GM23338 (cell line): ENCODE measurements at regions not wholly inside any gene's neighbourhood (a gene's known extent, or its start where the extent isn't known, plus 50 kb on each side); places are given as distances from the start of the nearest gene placed in this dataset.
A peak's percentile ranks its signal among the peaks of the same experiment; 100 is the strongest.

ENCODE experiments used
- ATAC-seq: fragments of 200-7000 bp; cut with Tn5 transposase; 3 replicates; pipeline ENCODE4 v1.9.1; 2020
- DNase-seq: peaks from one replicate; pipeline ENCODE4 v3.0.0-alpha.2; 2015; ENCODE audit warnings: low spot score
- H2AFZ ChIP-seq: fragments of 200-600 bp; sonication (generic); 2 replicates; pipeline ENCODE4 v1.8.0; 2016; ENCODE audit warnings: antibody characterized with exemption, mild to moderate bottlenecking, moderate library complexity
- H3F3A ChIP-seq: fragments of 200-600 bp; sonication (generic); replicated peaks from 2 replicates; pipeline ENCODE4 v1.8.0; 2017; ENCODE audit warnings: antibody characterized with exemption, mixed run types, low read depth
- H3K27ac ChIP-seq: fragments of 200-600 bp; sonication (generic); 2 replicates; pipeline ENCODE4 v1.6.1; 2016; ENCODE audit warnings: low read depth
- H3K27me3 ChIP-seq: fragments of 200-600 bp; sonication (generic); 2 replicates; pipeline ENCODE4 v1.8.0; 2016; ENCODE audit warnings: mild to moderate bottlenecking, mixed run types, moderate library complexity; ENCODE audit not compliant: insufficient read depth
- H3K36me3 ChIP-seq: fragments of 200-600 bp; sonication (generic); 2 replicates; pipeline ENCODE4 v1.8.0; 2016; ENCODE audit warnings: mild to moderate bottlenecking; ENCODE audit not compliant: insufficient read depth
- H3K4me1 ChIP-seq: fragments of 200-600 bp; sonication (generic); 2 replicates; pipeline ENCODE4 v1.8.0; 2016; ENCODE audit warnings: mild to moderate bottlenecking, moderate library complexity; ENCODE audit not compliant: insufficient read depth
- H3K4me2 ChIP-seq: fragments of 200-600 bp; sonication (generic); 2 replicates; pipeline ENCODE4 v1.7.1; 2017; ENCODE audit warnings: mixed run types
- H3K4me3 ChIP-seq: fragments of 200-600 bp; sonication (generic); 2 replicates; pipeline ENCODE4 v1.6.1; 2016; ENCODE audit warnings: mixed run types
- H3K79me2 ChIP-seq: fragments of 200-600 bp; sonication (generic); replicated peaks from 2 replicates; pipeline ENCODE4 v1.8.0; 2017; ENCODE audit warnings: mild to moderate bottlenecking; ENCODE audit not compliant: insufficient read depth
- H3K9me2 ChIP-seq: fragments of 200-600 bp; sonication (generic); 2 replicates; pipeline ENCODE4 v1.8.0; 2017; ENCODE audit not compliant: insufficient read depth
- H4K20me1 ChIP-seq: fragments of 200-600 bp; sonication (generic); replicated peaks from 2 replicates; pipeline ENCODE4 v1.8.0; 2017; ENCODE audit warnings: mild to moderate bottlenecking; ENCODE audit not compliant: insufficient read depth
- H3K27ac Mint-ChIP-seq: 2 replicates; pipeline ENCODE4 v1.8.0; 2020; ENCODE audit warnings: inconsistent platforms, mild to moderate bottlenecking, moderate library complexity, mixed read lengths
- H3K27me3 Mint-ChIP-seq: 3 replicates; pipeline ENCODE4 v1.8.0; 2022; ENCODE audit warnings: low read depth, mild to moderate bottlenecking, moderate library complexity, mixed read lengths, inconsistent platforms; ENCODE audit not compliant: insufficient read depth, poor library complexity
- H3K36me3 Mint-ChIP-seq: 3 replicates; pipeline ENCODE4 v1.8.0; 2021; ENCODE audit warnings: low read depth, mild to moderate bottlenecking, inconsistent platforms, moderate library complexity, mixed read lengths
- H3K4me1 Mint-ChIP-seq: 3 replicates; pipeline ENCODE4 v1.8.0; 2020; ENCODE audit warnings: mild to moderate bottlenecking, inconsistent platforms, mixed read lengths
- H3K4me3 Mint-ChIP-seq: 3 replicates; pipeline ENCODE4 v1.8.0; 2021; ENCODE audit warnings: moderate library complexity, mild to moderate bottlenecking, inconsistent platforms, mixed read lengths
- H3K9me3 Mint-ChIP-seq: 3 replicates; pipeline ENCODE4 v1.8.0; 2020; ENCODE audit warnings: moderate library complexity, mild to moderate bottlenecking, inconsistent platforms, mixed read lengths
- CREB1 ChIP-seq: fragments of 250-450 bp; sonication (Bioruptor Pico); IDR thresholded peaks from 2 replicates; pipeline ENCODE4 v1.5.0; 2020; ENCODE audit warnings: low read depth, mild to moderate bottlenecking, moderate library complexity
- EZH2 ChIP-seq: fragments of 200-600 bp; sonication (generic); IDR thresholded peaks from one replicate; pipeline ENCODE4 v1.8.0; 2017; ENCODE audit warnings: antibody characterized with exemption, mild to moderate bottlenecking, low read depth; ENCODE audit not compliant: unreplicated experiment
- JUNB ChIP-seq: IDR thresholded peaks from one replicate; pipeline ENCODE4 v1.6.1; 2016; ENCODE audit warnings: antibody characterized with exemption; ENCODE audit not compliant: unreplicated experiment
- NANOG ChIP-seq: IDR thresholded peaks from 2 replicates; pipeline ENCODE4 v1.6.1; 2016; ENCODE audit warnings: antibody characterized with exemption, borderline replicate concordance
- POLR2AphosphoS5 ChIP-seq: IDR thresholded peaks from 2 replicates; pipeline ENCODE4 v1.6.1; 2016; ENCODE audit warnings: antibody characterized with exemption, low read depth
- STAT1 ChIP-seq: IDR thresholded peaks from one replicate; pipeline ENCODE4 v1.6.1; 2016; ENCODE audit warnings: antibody characterized with exemption; ENCODE audit not compliant: unreplicated experiment
- ZNF331 ChIP-seq: fragments of 250-450 bp; sonication (Bioruptor Pico); IDR thresholded peaks from 2 replicates; pipeline ENCODE4 v1.5.0; 2020; ENCODE audit warnings: low read depth, mild to moderate bottlenecking, moderate library complexity
- TF ChIP-seq, protein P1 (sequence below), 2 experiments: fragments of 200-600 bp in 1 of 2; sonication (generic) in 1 of 2; conservative IDR thresholded peaks; 2 replicates each; pipeline versions ENCODE4 v1.5.1 to v1.6.1; 2016 to 2017; ENCODE audit warnings: antibody characterized with exemption in 2 of 2, low read depth in 2 of 2, mild to moderate bottlenecking in 2 of 2, moderate library complexity in 1 of 2
- TF ChIP-seq, protein P2 (sequence below): IDR thresholded peaks from one replicate; pipeline ENCODE4 v1.6.1; 2018; ENCODE audit warnings: antibody characterized with exemption; ENCODE audit not compliant: unreplicated experiment
- TF ChIP-seq, protein P3 (sequence below): IDR thresholded peaks from 2 replicates; pipeline ENCODE4 v1.6.1; 2016; ENCODE audit warnings: antibody characterized with exemption

DNA sequence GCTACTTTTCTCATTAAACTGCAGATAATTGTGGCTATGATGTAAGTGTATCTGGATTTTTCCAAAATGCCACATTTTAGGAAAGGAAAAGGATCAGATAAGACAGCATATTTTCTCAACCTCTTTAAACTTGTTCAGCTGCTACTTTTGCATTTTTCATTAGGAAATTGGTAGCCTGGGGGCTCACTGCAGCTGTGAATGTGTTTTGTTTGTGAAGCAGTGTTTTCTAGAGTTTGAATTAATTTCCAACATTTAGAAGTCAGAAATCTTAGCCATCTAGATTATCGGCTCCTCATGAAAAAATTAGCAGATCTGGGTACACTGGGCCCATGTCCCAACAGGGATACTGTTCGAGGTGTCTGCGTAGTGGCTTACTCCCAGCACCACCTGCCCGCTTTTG is 56.3 kb upstream of the ZDBF2 start (continued):
- TF ChIP-seq, protein P1, sequence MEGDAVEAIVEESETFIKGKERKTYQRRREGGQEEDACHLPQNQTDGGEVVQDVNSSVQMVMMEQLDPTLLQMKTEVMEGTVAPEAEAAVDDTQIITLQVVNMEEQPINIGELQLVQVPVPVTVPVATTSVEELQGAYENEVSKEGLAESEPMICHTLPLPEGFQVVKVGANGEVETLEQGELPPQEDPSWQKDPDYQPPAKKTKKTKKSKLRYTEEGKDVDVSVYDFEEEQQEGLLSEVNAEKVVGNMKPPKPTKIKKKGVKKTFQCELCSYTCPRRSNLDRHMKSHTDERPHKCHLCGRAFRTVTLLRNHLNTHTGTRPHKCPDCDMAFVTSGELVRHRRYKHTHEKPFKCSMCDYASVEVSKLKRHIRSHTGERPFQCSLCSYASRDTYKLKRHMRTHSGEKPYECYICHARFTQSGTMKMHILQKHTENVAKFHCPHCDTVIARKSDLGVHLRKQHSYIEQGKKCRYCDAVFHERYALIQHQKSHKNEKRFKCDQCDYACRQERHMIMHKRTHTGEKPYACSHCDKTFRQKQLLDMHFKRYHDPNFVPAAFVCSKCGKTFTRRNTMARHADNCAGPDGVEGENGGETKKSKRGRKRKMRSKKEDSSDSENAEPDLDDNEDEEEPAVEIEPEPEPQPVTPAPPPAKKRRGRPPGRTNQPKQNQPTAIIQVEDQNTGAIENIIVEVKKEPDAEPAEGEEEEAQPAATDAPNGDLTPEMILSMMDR (conservative IDR thresholded peaks at IDR 0.05; ENCODE audit: low read depth in 2 of 2) = no peak
- no peak for TF ChIP-seq EZH2
- TF ChIP-seq ZNF331 (CRISPR knock-in tag) = no peak

DNA sequence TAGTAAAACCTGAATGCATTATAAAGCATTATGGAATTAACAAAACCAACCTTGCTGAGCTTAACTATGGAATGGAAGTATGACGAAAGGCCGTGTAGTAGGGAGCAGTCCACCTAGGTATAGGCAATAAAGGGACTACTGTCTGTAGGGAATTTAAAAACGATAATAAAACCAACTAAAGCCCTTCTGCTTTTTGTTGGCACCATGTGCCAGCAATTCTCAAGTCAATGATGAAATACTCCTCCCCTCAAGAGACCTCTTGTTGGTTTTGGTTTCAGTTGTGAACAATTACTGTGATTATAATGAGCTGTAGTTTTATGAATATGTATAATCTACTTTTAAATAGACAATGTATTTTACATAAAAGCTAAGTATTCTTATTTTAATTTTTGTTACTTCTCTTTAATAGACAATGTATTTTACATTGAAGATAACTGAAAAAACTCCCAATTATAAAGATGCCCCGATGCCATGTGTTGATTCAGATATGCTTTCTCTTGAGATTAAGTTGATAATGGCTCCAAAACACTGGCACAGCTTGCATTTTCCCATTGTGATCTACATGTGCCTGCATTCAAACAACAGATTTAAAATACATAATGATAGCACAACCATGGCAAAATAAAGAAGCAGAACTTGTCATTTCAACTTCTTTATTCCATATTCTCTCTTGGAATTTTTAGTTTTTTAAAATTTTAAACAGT is 55.5 kb upstream of the ZDBF2 start:
- Histone ChIP-seq H3K4me1 (peaks cover 33% of the 10 kb centered on the region), H3K27ac (no peak overlapping the region), H4K20me1 (no peaks in the 10 kb centered on the region), H3K4me2 (peak overlapping the region; percentile 48; the same call in 1 of the 2 replicates), H3K9me2 (no peaks in the 10 kb centered on the region), H3K79me2 (no peaks in the 10 kb centered on the region), H2AFZ (peak overlapping the region; percentile 92; the same call in 1 of the 2 replicates), H3K36me3 (no peaks in the 10 kb centered on the region; the same call in none of the 2 replicates), H3K4me3 (no peak overlapping the region), H3K27me3 (no peaks in the 10 kb centered on the region), H3F3A (no peaks in the 10 kb centered on the region)
- no peaks in the 10 kb centered on the region for H3K27me3 Mint-ChIP-seq
- no peak for DNase-seq
- no peaks in the 10 kb centered on the region; the same call in 2 of the 3 replicates for H3K36me3 Mint-ChIP-seq
- H3K27ac Mint-ChIP-seq = no peak overlapping the region
- ATAC-seq = no peak
- H3K9me3 Mint-ChIP-seq = peaks cover 7% of the 10 kb centered on the region; the same call in 2 of the 3 replicates
- no peak overlapping the region for H3K4me3 Mint-ChIP-seq
- peaks cover 32% of the 10 kb centered on the region for H3K4me1 Mint-ChIP-seq
- TF ChIP-seq STAT1 = no peak
- no peak for TF ChIP-seq POLR2AphosphoS5
- TF ChIP-seq JUNB = no peak
- TF ChIP-seq, protein P2, sequence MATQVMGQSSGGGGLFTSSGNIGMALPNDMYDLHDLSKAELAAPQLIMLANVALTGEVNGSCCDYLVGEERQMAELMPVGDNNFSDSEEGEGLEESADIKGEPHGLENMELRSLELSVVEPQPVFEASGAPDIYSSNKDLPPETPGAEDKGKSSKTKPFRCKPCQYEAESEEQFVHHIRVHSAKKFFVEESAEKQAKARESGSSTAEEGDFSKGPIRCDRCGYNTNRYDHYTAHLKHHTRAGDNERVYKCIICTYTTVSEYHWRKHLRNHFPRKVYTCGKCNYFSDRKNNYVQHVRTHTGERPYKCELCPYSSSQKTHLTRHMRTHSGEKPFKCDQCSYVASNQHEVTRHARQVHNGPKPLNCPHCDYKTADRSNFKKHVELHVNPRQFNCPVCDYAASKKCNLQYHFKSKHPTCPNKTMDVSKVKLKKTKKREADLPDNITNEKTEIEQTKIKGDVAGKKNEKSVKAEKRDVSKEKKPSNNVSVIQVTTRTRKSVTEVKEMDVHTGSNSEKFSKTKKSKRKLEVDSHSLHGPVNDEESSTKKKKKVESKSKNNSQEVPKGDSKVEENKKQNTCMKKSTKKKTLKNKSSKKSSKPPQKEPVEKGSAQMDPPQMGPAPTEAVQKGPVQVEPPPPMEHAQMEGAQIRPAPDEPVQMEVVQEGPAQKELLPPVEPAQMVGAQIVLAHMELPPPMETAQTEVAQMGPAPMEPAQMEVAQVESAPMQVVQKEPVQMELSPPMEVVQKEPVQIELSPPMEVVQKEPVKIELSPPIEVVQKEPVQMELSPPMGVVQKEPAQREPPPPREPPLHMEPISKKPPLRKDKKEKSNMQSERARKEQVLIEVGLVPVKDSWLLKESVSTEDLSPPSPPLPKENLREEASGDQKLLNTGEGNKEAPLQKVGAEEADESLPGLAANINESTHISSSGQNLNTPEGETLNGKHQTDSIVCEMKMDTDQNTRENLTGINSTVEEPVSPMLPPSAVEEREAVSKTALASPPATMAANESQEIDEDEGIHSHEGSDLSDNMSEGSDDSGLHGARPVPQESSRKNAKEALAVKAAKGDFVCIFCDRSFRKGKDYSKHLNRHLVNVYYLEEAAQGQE = no peak
- TF ChIP-seq, protein P1 (conservative IDR thresholded peaks at IDR 0.05; ENCODE audit: low read depth in 2 of 2) = no peak
- no peak for TF ChIP-seq ZNF331 (CRISPR knock-in tag)
- TF ChIP-seq, protein P3, sequence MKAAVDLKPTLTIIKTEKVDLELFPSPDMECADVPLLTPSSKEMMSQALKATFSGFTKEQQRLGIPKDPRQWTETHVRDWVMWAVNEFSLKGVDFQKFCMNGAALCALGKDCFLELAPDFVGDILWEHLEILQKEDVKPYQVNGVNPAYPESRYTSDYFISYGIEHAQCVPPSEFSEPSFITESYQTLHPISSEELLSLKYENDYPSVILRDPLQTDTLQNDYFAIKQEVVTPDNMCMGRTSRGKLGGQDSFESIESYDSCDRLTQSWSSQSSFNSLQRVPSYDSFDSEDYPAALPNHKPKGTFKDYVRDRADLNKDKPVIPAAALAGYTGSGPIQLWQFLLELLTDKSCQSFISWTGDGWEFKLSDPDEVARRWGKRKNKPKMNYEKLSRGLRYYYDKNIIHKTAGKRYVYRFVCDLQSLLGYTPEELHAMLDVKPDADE = no peak
- TF ChIP-seq CREB1 (CRISPR knock-in tag) = no peak
- no peak for TF ChIP-seq NANOG
